IMR-90 (cell line): ENCODE measurements at regions not wholly inside any gene's neighbourhood (a gene's known extent, or its start where the extent isn't known, plus 50 kb on each side); places are given as distances from the start of the nearest gene placed in this dataset.

Experiments used
- ATAC-seq: fragments of 200-7000 bp; cut with Tn5 transposase; 2 replicates; pipeline ENCODE4 v1.9.1; 2020; ENCODE audit warnings: low read depth, mild to moderate bottlenecking, moderate library complexity
- BruUV-seq: library from RNA; stranded (reverse); fragments of 400-500 nt; replicated peaks from 2 replicates; lab custom pipeline; 2021; lab: Mats Ljungman, UMichigan
- CTCF ChIA-PET: fragments of 300-600 bp; formaldehyde crosslinking; extraction: SDS; loops from one replicate; lab custom pipeline; 2021; ENCODE audit warnings: antibody characterized with exemption; lab: Yijun Ruan, JAX
- POLR2A ChIA-PET: fragments of 300-600 bp; sonication (Branson Sonifier 250); formaldehyde crosslinking; loops from one replicate; lab custom pipeline; 2022; ENCODE audit warnings: antibody characterized with exemption; ENCODE audit not compliant: unreplicated experiment; lab: Charles Lee
- DNase-seq: peaks from one replicate; pipeline ENCODE4 v3.0.0; 2013
- H2AFZ ChIP-seq: replicated peaks from 2 replicates; pipeline ENCODE3; 2013; ENCODE audit warnings: low read length, mild to moderate bottlenecking; ENCODE audit not compliant: poor library complexity
- H2AK5ac ChIP-seq: 2 replicates; pipeline ENCODE4 v1.6.1; 2013; ENCODE audit warnings: low read depth, low read length, inconsistent platforms
- H2AK9ac ChIP-seq: replicated peaks from 2 replicates; pipeline ENCODE3; 2013; ENCODE audit warnings: mild to moderate bottlenecking, low read depth, low read length, moderate library complexity; ENCODE audit not compliant: poor library complexity
- H2BK120ac ChIP-seq: 2 replicates; pipeline ENCODE4 v1.6.1; 2013; ENCODE audit warnings: low read depth, low read length, inconsistent platforms
- H2BK15ac ChIP-seq: 3 replicates; pipeline ENCODE4 v1.6.1; 2013; ENCODE audit warnings: low read depth, low read length, inconsistent platforms
- H2BK20ac ChIP-seq: 2 replicates; pipeline ENCODE4 v1.6.1; 2013; ENCODE audit warnings: low read depth, mild to moderate bottlenecking, inconsistent platforms, low read length, moderate library complexity
- H2BK5ac ChIP-seq: 2 replicates; pipeline ENCODE4 v1.6.1; 2013; ENCODE audit warnings: mild to moderate bottlenecking, low read depth, low read length, inconsistent platforms; ENCODE audit not compliant: poor library complexity, severe bottlenecking
- H3K14ac ChIP-seq: replicated peaks from 2 replicates; pipeline ENCODE4 v1.6.1; 2013; ENCODE audit warnings: low read depth, low read length, inconsistent platforms
- H3K18ac ChIP-seq: 2 replicates; pipeline ENCODE4 v1.6.1; 2013; ENCODE audit warnings: low read depth, low read length, control low read depth
- H3K23ac ChIP-seq: 2 replicates; pipeline ENCODE4 v1.6.1; 2013; ENCODE audit warnings: low read depth, low read length, inconsistent platforms
- H3K27ac ChIP-seq: 2 replicates; pipeline ENCODE4 v1.5.1; 2013; ENCODE audit warnings: mild to moderate bottlenecking, control low read depth, low read length; ENCODE audit not compliant: insufficient read depth
- H3K27me3 ChIP-seq: 2 replicates; pipeline ENCODE4 v1.6.1; 2013; ENCODE audit warnings: low read length; ENCODE audit not compliant: control insufficient read depth, insufficient read depth
- H3K36me3 ChIP-seq: 2 replicates; pipeline ENCODE4 v1.6.1; 2013; ENCODE audit warnings: low read length, mixed read lengths; ENCODE audit not compliant: control insufficient read depth, insufficient read depth
- H3K4ac ChIP-seq: 2 replicates; pipeline ENCODE4 v1.6.1; 2013; ENCODE audit warnings: low read depth, low read length, inconsistent platforms
- H3K4me1 ChIP-seq: 2 replicates; pipeline ENCODE4 v1.6.1; 2013; ENCODE audit warnings: low read length, mixed read lengths; ENCODE audit not compliant: control insufficient read depth, insufficient read depth
- H3K4me2 ChIP-seq: 2 replicates; pipeline ENCODE4 v1.6.1; 2013; ENCODE audit warnings: low read depth, mild to moderate bottlenecking, control low read depth, low read length, moderate library complexity
- H3K4me3 ChIP-seq: 2 replicates; pipeline ENCODE4 v1.5.1; 2013; ENCODE audit warnings: low read depth, mild to moderate bottlenecking, control low read depth, low read length, moderate library complexity; ENCODE audit not compliant: insufficient read depth
- H3K56ac ChIP-seq: 2 replicates; pipeline ENCODE4 v1.6.1; 2013; ENCODE audit warnings: low read length, inconsistent platforms; ENCODE audit not compliant: insufficient read depth; ENCODE audit errors: extremely low read depth
- H3K79me1 ChIP-seq, 2 experiments: 2 replicates each; pipeline ENCODE4 v1.6.1; 2013; ENCODE audit warnings: low read length in 2 of 2, inconsistent platforms in 1 of 2, low read depth in 1 of 2
- H3K9ac ChIP-seq: 2 replicates; pipeline ENCODE4 v1.6.1; 2013; ENCODE audit warnings: low read depth, low read length, control low read depth
- H3K9me1 ChIP-seq: 2 replicates; pipeline ENCODE4 v1.6.1; 2013; ENCODE audit warnings: low read length, inconsistent platforms; ENCODE audit not compliant: insufficient read depth
- H3K9me3 ChIP-seq: 2 replicates; pipeline ENCODE4 v1.6.1; 2013; ENCODE audit warnings: low read length; ENCODE audit not compliant: control insufficient read depth, insufficient read depth
- H4K20me1 ChIP-seq: 2 replicates; pipeline ENCODE4 v1.6.1; 2013; ENCODE audit warnings: low read length, inconsistent platforms; ENCODE audit not compliant: insufficient read depth
- H4K5ac ChIP-seq: 2 replicates; pipeline ENCODE4 v1.6.1; 2013; ENCODE audit warnings: mild to moderate bottlenecking, low read depth, low read length, control low read depth
- H4K8ac ChIP-seq, 2 experiments: 2 replicates each; pipeline ENCODE4 v1.6.1; 2013; ENCODE audit warnings: low read depth in 2 of 2, low read length in 2 of 2, control low read depth in 1 of 2, inconsistent platforms in 1 of 2
- H4K91ac ChIP-seq: 2 replicates; pipeline ENCODE4 v1.6.1; 2013; ENCODE audit warnings: low read depth, low read length, inconsistent platforms; ENCODE audit not compliant: insufficient read depth
- ELK1 ChIP-seq: fragments of 150-350 bp; IDR thresholded peaks from 2 replicates; pipeline ENCODE4 v1.6.1; 2016; ENCODE audit warnings: low read depth, mild to moderate bottlenecking, low read length, moderate library complexity, borderline replicate concordance
- NFE2L2 ChIP-seq: fragments of 150-350 bp; IDR thresholded peaks from 2 replicates; pipeline ENCODE4 v1.6.1; 2016; ENCODE audit warnings: low read depth, mild to moderate bottlenecking, low read length
- POLR2A ChIP-seq: IDR thresholded peaks from 2 replicates; pipeline ENCODE4 v1.6.1; 2012; ENCODE audit warnings: mild to moderate bottlenecking, low read depth, low read length
- SMC3 ChIP-seq: fragments of 150-350 bp; IDR thresholded peaks from 2 replicates; pipeline ENCODE4 v1.6.1; 2016; ENCODE audit warnings: low read depth, mild to moderate bottlenecking, antibody characterized with exemption, low read length, moderate library complexity
- WGBS, 2 experiments: methylation state at CpG; one replicate each; pipeline versions ENCODE4 v1.1.5 to v1.1.7; 2013; ENCODE audit warnings: missing lambda C conversion rate in 2 of 2; ENCODE audit not compliant: insufficient read length in 1 of 2; ENCODE audit errors: extremely low coverage in 2 of 2; 5-methylcytosine and 5-hydroxymethylcytosine counted together
- dilution Hi-C: fragments of 300-500 bp; cut with HindIII; formaldehyde crosslinking; loops from one replicate; pipeline ENCODE4 v1.14.3; 2018; ENCODE audit warnings: low sequenced_read_pairs; ENCODE audit not compliant: unreplicated experiment
- in situ Hi-C: fragments of 300-500 bp; cut with MboI; formaldehyde crosslinking; loops from 3 replicates; pipeline ENCODE4 v1.14.3; 2019; ENCODE audit warnings: low sequenced_read_pairs, inconsistent platforms, mixed read lengths
- intact Hi-C: fragments of 100-400 bp; cut with micrococcal nuclease; formaldehyde crosslinking; loops from 2 replicates; pipeline ENCODE4 v1.10.0; 2022

GRCh38 chr1:29529677-29530278, 293.5 kb downstream of the PTPRU start:
- no peak for ATAC-seq
- H3K9ac ChIP-seq: no peak overlapping the region

More at GRCh38 chr1:29529677-29530278, 293.5 kb downstream of the PTPRU start:
- Histone ChIP-seq H3K56ac (no peak overlapping the region), H2BK5ac (no peak overlapping the region), H3K23ac (no peak overlapping the region), H3K4me3 (no peak overlapping the region), H3K27ac (no peak overlapping the region), H2BK15ac (no peak overlapping the region), H2AFZ (no peak overlapping the region), H3K9me1 (no peaks in the 10 kb centered on the region), H3K18ac (no peak overlapping the region), H3K9me3 (no peaks in the 10 kb centered on the region), H2AK5ac (no peak overlapping the region), H4K8ac (no peak overlapping the region), H2BK120ac (no peak overlapping the region), H3K27me3 (no peaks in the 10 kb centered on the region; the same call in 1 of the 2 replicates), H3K4me1 (no peaks in the 10 kb centered on the region), H3K4ac (no peak overlapping the region), H2BK20ac (no peak overlapping the region), H2AK9ac (no peak overlapping the region), H4K91ac (no peak overlapping the region), H3K79me1 (no peaks in the 10 kb centered on the region), H4K5ac (no peak overlapping the region), H3K14ac (no peak overlapping the region), H4K20me1 (no peaks in the 10 kb centered on the region), H3K4me2 (no peak overlapping the region), H3K36me3 (no peaks in the 10 kb centered on the region)
- dilution Hi-C loops: no loop called here
- intact Hi-C loops: no loop called here
- ChIA-PET POLR2A (no interaction called here), CTCF (interaction anchor here (0.9 kb wide), 1 partner anchor 574 kb away, joined by 3 read pairs; no protein-coding TSS in a partner anchor)
- no TSS peak for BruUV-seq
- WGBS, 2 experiments: no CpG with 5 or more reads among the region's 1 CpG
- TF ChIP-seq POLR2A (no peak), ELK1 (no peak), SMC3 (no peak), NFE2L2 (no peak)
- in situ Hi-C loops: no loop called here
- no peak for DNase-seq
